K562 (cell line): ENCODE measurements at regions not wholly inside any gene's neighbourhood (a gene's known extent, or its start where the extent isn't known, plus 50 kb on each side); places are given as distances from the start of the nearest gene placed in this dataset.

Experiments used
- MAZ ChIP-seq, 2 experiments: fragments of 450-650 bp in 1 of 2; sonication (generic) in 1 of 2; formaldehyde crosslinking; IDR thresholded peaks in 1 of 2; conservative IDR thresholded peaks in 1 of 2; 2 replicates each; pipeline versions ENCODE4 v1.4.0 to v1.5.0; 2020; ENCODE audit warnings: mild to moderate bottlenecking in 1 of 2, missing genetic modification reagents in 1 of 2
- NCOA6 ChIP-seq: fragments of 450-650 bp; IDR thresholded peaks from 2 replicates; pipeline ENCODE4 v1.6.1; 2017; ENCODE audit warnings: mild to moderate bottlenecking
- ZNF311 ChIP-seq: fragments of 250-450 bp; sonication (Bioruptor Pico); IDR thresholded peaks from 2 replicates; pipeline ENCODE4 v1.4.0; 2020; ENCODE audit warnings: mild to moderate bottlenecking, moderate library complexity

GRCh38 chr12:73529954-73530353 lies 1007.7 kb upstream of the ATXN7L3B start:
- TF ChIP-seq ZNF311 (no peak), NCOA6 (no peak), MAZ (CRISPR knock-in tag; conservative IDR thresholded peaks at IDR 0.05 in 1 of 2, IDR thresholded peaks at IDR 0.05 in 1 of 2) (no peak)
